Nephron (organoid): ENCODE measurements at regions not wholly inside any gene's neighbourhood (a gene's known extent, or its start where the extent isn't known, plus 50 kb on each side); places are given as distances from the start of the nearest gene placed in this dataset.
A peak's percentile ranks its signal among the peaks of the same experiment; 100 is the strongest.

Experiments
- H3K27ac Mint-ChIP-seq, 3 experiments: 2 replicates each; pipeline ENCODE4 v1.8.0; 2020; ENCODE audit warnings: mixed read lengths in 3 of 3, mild to moderate bottlenecking in 2 of 3, moderate library complexity in 1 of 3
- H3K27me3 Mint-ChIP-seq: 2 replicates; pipeline ENCODE4 v1.8.0; 2021; ENCODE audit warnings: low read depth, mild to moderate bottlenecking, moderate library complexity, mixed read lengths
- H3K36me3 Mint-ChIP-seq: 2 replicates; pipeline ENCODE4 v1.8.0; 2020; ENCODE audit warnings: low read depth, mixed read lengths
- H3K4me1 Mint-ChIP-seq: 2 replicates; pipeline ENCODE4 v1.8.0; 2020; ENCODE audit warnings: mixed read lengths
- H3K4me3 Mint-ChIP-seq, 3 experiments: 2 replicates each; pipeline ENCODE4 v1.8.0; 2020; ENCODE audit warnings: mild to moderate bottlenecking in 3 of 3, mixed read lengths in 3 of 3, moderate library complexity in 2 of 3
- H3K9me3 Mint-ChIP-seq: 2 replicates; pipeline ENCODE4 v1.8.0; 2020; ENCODE audit warnings: mixed read lengths
- CTCF ChIP-seq, 3 experiments: fragments of 200-600 bp; sonication (generic); IDR thresholded peaks; one replicate each; pipeline ENCODE4 v1.5.0; 2021; ENCODE audit warnings: antibody characterized with exemption in 3 of 3; ENCODE audit not compliant: unreplicated experiment in 3 of 3

GRCh38 chr10:44801383-44802327 lies 109.5 kb upstream of the TMEM72 start:
- TF ChIP-seq CTCF (IDR thresholded peaks at IDR 0.05; ENCODE audit: unreplicated experiment in 3 of 3), result no peak
- Mint-ChIP-seq H3K27ac (peak overlapping the region; percentile 87 to 94 (median 94)), H3K36me3 (no peaks in the 10 kb centered on the region), H3K9me3 (peaks cover 6% of the 10 kb centered on the region), H3K27me3 (peaks cover 3% of the 10 kb centered on the region), H3K4me3 (no peak overlapping the region), H3K4me1 (peaks cover 79% of the 10 kb centered on the region)

GRCh38 chr10:44803862-44804261 lies 107.3 kb upstream of the TMEM72 start:
- Mint-ChIP-seq H3K4me1 (peaks cover 86% of the 10 kb centered on the region), H3K36me3 (no peaks in the 10 kb centered on the region), H3K27me3 (peaks cover 3% of the 10 kb centered on the region), H3K9me3 (peaks cover 6% of the 10 kb centered on the region), H3K27ac (peak overlapping the region; percentile 89 to 94 (median 94)), H3K4me3 (peak overlapping the region in 1 of 3 experiments; percentile 12)
- no peak for TF ChIP-seq CTCF (IDR thresholded peaks at IDR 0.05; ENCODE audit: unreplicated experiment in 3 of 3)

- Mint-ChIP-seq H3K36me3 (no peaks in the 10 kb centered on the region), H3K27ac (peak overlapping the region; percentile 89 to 94 (median 94)), H3K4me1 (peaks cover 91% of the 10 kb centered on the region), H3K27me3 (peaks cover 3% of the 10 kb centered on the region), H3K4me3 (no peak overlapping the region), H3K9me3 (peaks cover 6% of the 10 kb centered on the region)
- no peak for TF ChIP-seq CTCF (IDR thresholded peaks at IDR 0.05; ENCODE audit: unreplicated experiment in 3 of 3)
These were observed 106.5 kb upstream of the TMEM72 start for GRCh38 chr10:44804661-44805060.

- Mint-ChIP-seq H3K4me1 (peaks cover 86% of the 10 kb centered on the region), H3K27ac (peak overlapping the region; percentile 89 to 94 (median 94)), H3K9me3 (peaks cover 5% of the 10 kb centered on the region), H3K27me3 (peaks cover 3% of the 10 kb centered on the region), H3K4me3 (peak overlapping the region in 1 of 3 experiments; percentile 9), H3K36me3 (no peaks in the 10 kb centered on the region)
- TF ChIP-seq CTCF (IDR thresholded peaks at IDR 0.05; ENCODE audit: unreplicated experiment in 3 of 3), result no peak
These were observed 105.5 kb upstream of the TMEM72 start for GRCh38 chr10:44805466-44806210.

- Mint-ChIP-seq H3K9me3 (peaks cover 2% of the 10 kb centered on the region), H3K27me3 (peaks cover 3% of the 10 kb centered on the region)
These were observed 104.2 kb upstream of the TMEM72 start for GRCh38 chr10:44806950-44807349.

More at GRCh38 chr10:44806950-44807349, 104.2 kb upstream of the TMEM72 start:
- TF ChIP-seq CTCF (IDR thresholded peaks at IDR 0.05; ENCODE audit: unreplicated experiment in 3 of 3), result no peak
- H3K27ac Mint-ChIP-seq, result peak overlapping the region; percentile 83 to 94 (median 94)
- no peaks in the 10 kb centered on the region for H3K36me3 Mint-ChIP-seq
- peaks cover 84% of the 10 kb centered on the region for H3K4me1 Mint-ChIP-seq
- H3K4me3 Mint-ChIP-seq, result no peak overlapping the region
